HG03378 (cell line): ENCODE measurements at regions not wholly inside any gene's neighbourhood (a gene's known extent, or its start where the extent isn't known, plus 50 kb on each side); places are given as distances from the start of the nearest gene placed in this dataset.
A peak's percentile ranks its signal among the peaks of the same experiment; 100 is the strongest.
"Not testable (repeated sequence)": the region's sequence is repeated elsewhere in the genome, so short reads cannot be mapped to it uniquely, and the experiment has no call there.

ENCODE experiments used
- ATAC-seq: cut with Tn5 transposase; IDR thresholded peaks from one replicate; pipeline ENCODE4 v1.9.1; 2021; ENCODE audit warnings: mild to moderate bottlenecking, moderate library complexity; ENCODE audit not compliant: unreplicated experiment

GRCh38 chr5:130386155-130386554 lies 481.9 kb downstream of the CHSY3 start:
- no peak for ATAC-seq

- no peak for ATAC-seq
Observed at GRCh38 chr5:130385656-130386055, 481.4 kb downstream of the CHSY3 start.

GRCh38 chr5:130365956-130366355 lies 461.7 kb downstream of the CHSY3 start:
- ATAC-seq: no peak

GRCh38 chr5:130350131-130350530 lies 445.9 kb downstream of the CHSY3 start:
- no peak for ATAC-seq

- no peak for ATAC-seq
Observed at GRCh38 chr5:130337179-130337888, 433.1 kb downstream of the CHSY3 start.

GRCh38 chr5:130335117-130335516 lies 430.9 kb downstream of the CHSY3 start:
- ATAC-seq: no peak

- ATAC-seq: no peak
Observed at GRCh38 chr5:130333089-130333488, 428.8 kb downstream of the CHSY3 start.

GRCh38 chr5:130331332-130331731 lies 427.1 kb downstream of the CHSY3 start:
- no peak for ATAC-seq

- no peak for ATAC-seq
Observed at GRCh38 chr5:130324953-130325671, 420.8 kb downstream of the CHSY3 start.

GRCh38 chr5:130323804-130324454 lies 419.7 kb downstream of the CHSY3 start:
- peak; percentile 100 for ATAC-seq

GRCh38 chr5:130321931-130322330 lies 417.7 kb downstream of the CHSY3 start:
- no peak for ATAC-seq

- peak; percentile 63 for ATAC-seq
Observed at GRCh38 chr5:130316971-130317680, 412.9 kb downstream of the CHSY3 start.

- ATAC-seq: no peak
Observed at GRCh38 chr5:130295235-130295634, 391.0 kb downstream of the CHSY3 start.

- ATAC-seq: not testable (repeated sequence)
Observed at GRCh38 chr5:130294798-130295197, 390.5 kb downstream of the CHSY3 start.

- ATAC-seq: no peak
Observed at GRCh38 chr5:130290219-130290618, 386.0 kb downstream of the CHSY3 start.

- no peak for ATAC-seq
Observed at GRCh38 chr5:130289132-130290088, 385.1 kb downstream of the CHSY3 start.

GRCh38 chr5:130287438-130287837 lies 383.2 kb downstream of the CHSY3 start:
- no peak for ATAC-seq

GRCh38 chr5:130286971-130287370 lies 382.7 kb downstream of the CHSY3 start:
- ATAC-seq: no peak

- no peak for ATAC-seq
Observed at GRCh38 chr5:130282049-130282448, 377.8 kb downstream of the CHSY3 start.

GRCh38 chr5:130280528-130281217 lies 376.4 kb downstream of the CHSY3 start:
- no peak for ATAC-seq
